GM21367 (cell line): ENCODE measurements at regions not wholly inside any gene's neighbourhood (a gene's known extent, or its start where the extent isn't known, plus 50 kb on each side); places are given as distances from the start of the nearest gene placed in this dataset.
"Not testable (repeated sequence)": the region's sequence is repeated elsewhere in the genome, so short reads cannot be mapped to it uniquely, and the experiment has no call there.

Experiments
- ATAC-seq: cut with Tn5 transposase; IDR thresholded peaks from one replicate; pipeline ENCODE4 v1.9.1; 2021; ENCODE audit not compliant: unreplicated experiment

DNA sequence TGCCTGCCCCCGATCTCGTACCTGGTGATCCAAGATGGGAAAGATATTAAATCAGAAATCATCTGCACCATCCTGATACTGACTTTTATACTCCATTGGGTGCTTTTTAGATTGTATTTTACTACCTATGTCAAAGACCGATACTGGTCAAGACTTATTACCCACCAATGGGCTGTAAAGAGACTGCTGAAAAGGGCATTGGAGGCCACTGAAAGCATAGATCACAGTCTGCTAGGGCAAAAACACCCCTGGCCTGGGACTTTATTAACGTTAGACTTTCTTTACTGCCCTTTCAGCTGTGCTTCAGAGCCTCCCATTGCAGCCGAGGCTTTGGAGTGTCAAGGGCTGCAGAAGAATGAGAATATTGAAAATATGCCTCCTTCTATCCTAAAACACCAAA, 472.8 kb upstream of the DDX18 start:
- no peak for ATAC-seq

DNA sequence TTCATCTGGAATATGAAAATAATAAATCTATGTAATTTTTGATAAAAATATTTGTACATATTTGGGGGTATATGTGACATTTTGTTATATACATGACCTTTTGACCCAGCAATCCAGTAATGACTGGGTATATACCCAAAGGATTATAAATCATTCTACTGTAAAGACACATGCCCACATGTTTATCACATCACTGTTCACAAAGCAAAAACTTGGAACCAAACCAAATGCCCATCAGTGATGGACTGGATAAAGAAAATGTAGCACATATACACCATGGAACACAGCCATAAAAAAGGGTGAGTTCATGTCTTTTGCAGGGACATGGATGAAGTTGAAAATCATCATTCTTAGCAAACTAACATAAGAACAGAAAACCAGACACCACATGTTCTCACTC, 472.1 kb upstream of the DDX18 start:
- ATAC-seq, result no peak

- ATAC-seq, result no peak
Observed at GRCh38 chr2:117349687-117350086, 464.8 kb upstream of the DDX18 start.

DNA sequence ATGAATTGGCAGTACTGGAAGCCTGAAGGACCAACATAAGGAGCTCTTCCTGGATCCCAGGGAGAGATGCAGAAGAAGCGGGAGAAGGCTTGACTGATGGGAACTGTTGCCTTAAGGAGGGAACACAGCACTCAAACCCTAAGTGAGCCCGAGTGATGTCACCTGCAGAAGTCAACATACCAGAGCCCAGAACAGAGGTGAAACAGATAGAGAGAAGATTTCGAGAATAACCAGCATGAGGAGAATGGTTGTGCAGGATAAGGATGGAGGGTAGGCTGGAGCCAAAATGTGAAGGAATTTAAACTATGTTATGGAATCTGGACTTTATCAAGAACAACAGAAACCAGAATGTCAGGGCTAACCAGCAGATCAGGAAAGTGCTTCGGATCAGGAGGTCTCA, 463.1 kb upstream of the DDX18 start:
- ATAC-seq, result no peak

- no peak for ATAC-seq
Observed at GRCh38 chr2:117359266-117359914, 455.1 kb upstream of the DDX18 start.

GRCh38 chr2:117360586-117360985, 453.9 kb upstream of the DDX18 start:
- no peak for ATAC-seq

GRCh38 chr2:117378653-117379052, 435.8 kb upstream of the DDX18 start:
- no peak for ATAC-seq

GRCh38 chr2:117379928-117380327, 434.6 kb upstream of the DDX18 start:
- ATAC-seq, result no peak

GRCh38 chr2:117383997-117384396, 430.5 kb upstream of the DDX18 start:
- ATAC-seq, result not testable (repeated sequence)

- no peak for ATAC-seq
Observed at GRCh38 chr2:117396161-117396560, 418.3 kb upstream of the DDX18 start.

- no peak for ATAC-seq
Observed at GRCh38 chr2:117401582-117401981, 412.9 kb upstream of the DDX18 start.

DNA sequence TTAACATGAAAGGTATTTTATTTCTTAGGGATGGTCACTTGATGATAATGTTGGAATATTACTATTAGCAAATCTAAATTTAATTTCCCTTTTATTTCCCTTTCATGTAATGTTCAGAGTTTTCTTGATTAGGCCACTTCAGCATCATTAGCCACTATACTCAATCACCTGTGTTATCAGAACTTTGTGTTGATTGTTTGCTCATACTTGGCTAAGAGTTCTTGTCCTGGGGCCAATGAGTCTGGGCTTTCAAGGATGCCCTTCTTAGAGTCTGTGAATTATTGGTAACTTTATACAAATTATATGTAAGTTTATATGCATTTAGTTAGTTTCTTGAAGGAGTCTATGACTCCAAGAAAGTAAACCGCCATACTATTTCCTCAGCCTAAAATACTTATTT, 408.0 kb upstream of the DDX18 start:
- no peak for ATAC-seq

DNA sequence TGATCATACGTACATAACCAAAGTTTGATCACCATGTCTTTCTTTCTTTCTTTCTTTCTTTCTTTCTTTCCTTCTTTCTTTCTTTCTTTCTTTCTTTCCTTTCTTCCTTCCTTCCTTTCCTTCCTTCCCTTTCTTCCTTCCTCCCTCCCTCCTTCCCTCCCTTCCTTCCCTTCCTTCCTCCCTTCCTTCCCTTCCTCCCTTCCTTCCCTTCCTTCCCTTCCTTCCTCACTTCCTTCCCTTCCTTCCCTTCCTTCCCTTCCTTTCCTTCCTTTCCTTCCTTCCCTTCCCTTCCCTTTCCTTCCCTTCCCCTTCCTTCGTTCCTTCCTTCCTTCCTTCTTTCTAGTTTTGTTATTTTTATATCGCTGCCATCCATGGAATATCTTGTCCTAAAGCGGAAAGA, 406.7 kb upstream of the DDX18 start:
- no peak for ATAC-seq

DNA sequence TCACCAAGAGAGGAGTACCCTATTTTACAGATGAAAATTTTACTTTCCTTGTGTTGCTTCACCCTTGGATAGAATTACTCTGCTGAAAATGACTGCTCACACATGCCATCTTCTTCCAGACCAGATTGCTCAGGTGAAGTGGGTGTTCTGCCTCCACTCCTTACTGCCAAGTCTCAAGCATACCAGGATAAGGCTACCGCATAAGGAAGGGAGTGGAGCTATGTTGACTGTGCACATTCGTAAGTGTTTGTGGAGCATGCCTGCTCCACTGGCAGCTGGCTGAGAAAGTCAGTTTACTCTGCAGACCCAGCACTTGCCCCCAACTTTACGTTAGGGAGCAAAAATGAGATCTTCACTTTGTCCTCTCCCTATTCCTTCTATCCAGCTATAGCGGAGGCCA, 405.0 kb upstream of the DDX18 start:
- no peak for ATAC-seq

- ATAC-seq, result no peak
Observed at GRCh38 chr2:117411983-117412382, 402.5 kb upstream of the DDX18 start.

GRCh38 chr2:117432746-117433145, 381.7 kb upstream of the DDX18 start:
- no peak for ATAC-seq

- no peak for ATAC-seq
Observed at GRCh38 chr2:117436697-117437096, 377.8 kb upstream of the DDX18 start.

DNA sequence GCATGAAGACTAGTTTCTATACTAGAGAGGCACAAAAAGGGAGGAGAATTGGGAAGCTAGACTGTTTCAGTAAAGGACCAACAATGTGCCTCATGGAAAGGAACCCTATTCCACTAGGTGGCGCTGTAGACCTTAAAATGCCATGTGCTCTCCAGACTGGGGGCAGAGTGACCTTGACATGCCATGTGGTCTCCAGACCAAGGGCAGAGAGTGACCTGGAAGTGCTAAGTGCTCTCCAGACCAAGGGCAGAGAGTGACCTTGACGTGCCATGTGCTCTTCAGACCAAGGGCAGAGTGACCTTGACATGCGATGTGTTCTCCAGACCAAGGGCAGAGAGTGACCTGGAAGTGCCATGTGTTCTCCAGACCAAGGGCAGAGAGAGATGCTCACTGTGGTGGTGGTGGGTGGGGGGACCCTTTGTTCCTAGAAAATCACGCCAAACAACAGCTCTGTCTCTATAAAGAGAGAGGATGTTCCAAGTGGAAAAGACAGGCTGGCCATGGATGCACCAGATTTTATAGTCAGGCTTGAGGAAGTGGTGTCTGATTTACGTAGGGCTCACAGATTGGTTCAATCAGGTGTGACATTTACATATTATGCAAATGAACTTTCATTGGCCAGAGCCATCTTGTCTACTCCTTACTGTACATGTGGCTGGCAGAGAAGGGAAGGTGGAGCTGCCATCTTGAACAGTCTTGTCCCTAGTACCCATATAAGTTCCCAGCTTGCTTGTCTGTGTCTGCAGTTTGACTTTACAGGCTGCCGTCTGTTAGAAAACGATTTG, 344.0 kb upstream of the DDX18 start:
- ATAC-seq, result no peak

GRCh38 chr2:117481608-117482007, 332.9 kb upstream of the DDX18 start:
- no peak for ATAC-seq

DNA sequence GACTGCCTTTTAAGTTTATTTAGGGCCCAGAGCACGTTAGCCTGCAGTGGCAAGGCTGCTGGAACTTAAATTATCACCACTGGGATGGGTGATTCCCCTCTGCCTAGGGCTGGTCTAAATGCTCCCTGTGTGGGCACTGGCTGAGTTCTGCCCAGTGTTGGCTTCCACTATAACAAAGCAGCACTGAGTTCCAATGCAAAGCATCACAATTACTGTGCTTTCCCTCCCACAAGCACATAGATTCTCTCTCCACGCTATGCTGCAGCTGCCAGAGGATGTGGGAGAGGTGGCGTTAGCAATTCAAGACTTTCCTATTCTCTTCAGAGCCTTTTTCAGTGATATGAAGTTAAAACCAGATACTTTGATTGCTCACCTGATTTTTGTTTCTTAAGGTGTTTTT, 328.9 kb upstream of the DDX18 start:
- no peak for ATAC-seq

GRCh38 chr2:117486081-117486480, 328.4 kb upstream of the DDX18 start:
- ATAC-seq, result no peak

- ATAC-seq, result no peak
Observed at GRCh38 chr2:117492209-117492851, 322.2 kb upstream of the DDX18 start.
